T-cell (primary cell): ENCODE measurements at regions not wholly inside any gene's neighbourhood (a gene's known extent, or its start where the extent isn't known, plus 50 kb on each side); places are given as distances from the start of the nearest gene placed in this dataset.
A peak's percentile ranks its signal among the peaks of the same experiment; 100 is the strongest.

Source experiments
- ATAC-seq, 4 experiments: fragments of 200-7000 bp in 3 of 4; fragments of 150-1000 bp in 1 of 4; cut with Tn5 transposase; replicated peaks in 1 of 4; 1 replicate in 3 of 4; 2 replicates in 1 of 4; pipeline ENCODE4 v1.10.0; 2021; ENCODE audit warnings: moderate library complexity in 3 of 4, mild to moderate bottlenecking in 2 of 4, moderate number of reproducible peaks in 1 of 4
- CTCF ChIA-PET, 2 donors: fragments of 300-600 bp; sonication (Branson Sonifier 250); formaldehyde crosslinking; loops; one replicate each; lab custom pipeline; 2022; ENCODE audit warnings: antibody characterized with exemption in 2 of 2; lab: Charles Lee
- POLR2A ChIA-PET, 2 donors: fragments of 300-600 bp; sonication (Branson Sonifier 250); formaldehyde crosslinking; loops; one replicate each; lab custom pipeline; 2022; ENCODE audit warnings: antibody characterized with exemption in 2 of 2; lab: Charles Lee
- DNase-seq, 35 experiments: peaks; one replicate each; pipeline versions ENCODE4 v3.0.0 to v3.0.0-alpha.2; 2013 to 2023
- H3K27ac ChIP-seq: one replicate; pipeline ENCODE4 v1.5.1; 2013; ENCODE audit warnings: low read length
- H3K27me3 ChIP-seq, 2 experiments: replicated peaks in 1 of 2; 1 replicate in 1 of 2; 2 replicates in 1 of 2; pipeline versions ENCODE4 v1.6.1 to v1.7.0; 2013; ENCODE audit warnings: low read length in 1 of 2, mixed read lengths in 1 of 2; ENCODE audit not compliant: control insufficient read depth in 2 of 2, insufficient read depth in 2 of 2; ENCODE audit errors: extremely low read depth in 1 of 2
- H3K36me3 ChIP-seq, 2 donors: 1 replicate in 1 of 2; 2 replicates in 1 of 2; pipeline versions ENCODE4 v1.6.1 to v1.7.0; 2013; ENCODE audit warnings: low read length in 1 of 2; ENCODE audit not compliant: control insufficient read depth in 2 of 2, insufficient read depth in 1 of 2; ENCODE audit errors: extremely low read depth in 1 of 2
- H3K4me1 ChIP-seq, 2 experiments: 1 replicate in 1 of 2; 2 replicates in 1 of 2; pipeline versions ENCODE4 v1.6.1 to v1.7.0; 2013; ENCODE audit warnings: low read length in 2 of 2, mixed read lengths in 1 of 2; ENCODE audit not compliant: insufficient read depth in 2 of 2, control insufficient read depth in 1 of 2; ENCODE audit errors: extremely low read depth in 1 of 2
- H3K4me3 ChIP-seq, 2 donors: 1 replicate in 1 of 2; 2 replicates in 1 of 2; pipeline versions ENCODE4 v1.5.1 to v1.7.0; 2013; ENCODE audit warnings: mild to moderate bottlenecking in 2 of 2, low read length in 1 of 2, moderate library complexity in 1 of 2; ENCODE audit not compliant: control insufficient read depth in 1 of 2; ENCODE audit errors: extremely low read depth in 1 of 2
- H3K9me3 ChIP-seq: 2 replicates; pipeline ENCODE4 v1.7.0; 2013
- H3K27ac Mint-ChIP-seq, 2 donors: one replicate each; pipeline ENCODE4 v1.8.0; 2020 to 2021; ENCODE audit warnings: mild to moderate bottlenecking in 2 of 2, mixed read lengths in 2 of 2
- H3K27me3 Mint-ChIP-seq, 2 donors: one replicate each; pipeline ENCODE4 v1.8.0; 2021 to 2022; ENCODE audit warnings: mixed read lengths in 2 of 2
- H3K36me3 Mint-ChIP-seq: one replicate; pipeline ENCODE4 v1.8.0; 2021; ENCODE audit warnings: mixed read lengths
- H3K4me1 Mint-ChIP-seq, 3 donors: one replicate each; pipeline ENCODE4 v1.8.0; 2020 to 2022; ENCODE audit warnings: mixed read lengths in 3 of 3, mild to moderate bottlenecking in 1 of 3
- H3K4me3 Mint-ChIP-seq, 3 donors: one replicate each; pipeline ENCODE4 v1.8.0; 2020 to 2022; ENCODE audit warnings: mild to moderate bottlenecking in 3 of 3, mixed read lengths in 3 of 3, moderate library complexity in 3 of 3
- H3K9me3 Mint-ChIP-seq, 3 donors: one replicate each; pipeline ENCODE4 v1.8.0; 2020 to 2022; ENCODE audit warnings: mixed read lengths in 3 of 3
- WGBS: methylation state at CpG from one replicate; pipeline ENCODE4 v1.1.5; 2013; ENCODE audit warnings: missing lambda C conversion rate; ENCODE audit not compliant: insufficient coverage; 5-methylcytosine and 5-hydroxymethylcytosine counted together

- Histone ChIP-seq H3K27ac (no peak overlapping the region), H3K4me1 (no peaks in the 10 kb centered on the region), H3K9me3 (no peaks in the 10 kb centered on the region), H3K4me3 (no peak overlapping the region), H3K36me3 (no peaks in the 10 kb centered on the region), H3K27me3 (no peaks in the 10 kb centered on the region)
- POLR2A ChIA-PET, result no interaction called here
- no peak for ATAC-seq
- WGBS, result 60% methylated on average over 15 of the region's 17 CpGs
- H3K4me1 Mint-ChIP-seq, result no peaks in the 10 kb centered on the region
- H3K36me3 Mint-ChIP-seq, result no peaks in the 10 kb centered on the region
- H3K9me3 Mint-ChIP-seq, result peaks cover 2 to 22% (median 14%) of the 10 kb centered on the region in 3 donors
- H3K27me3 Mint-ChIP-seq, result no peaks in the 10 kb centered on the region
- CTCF ChIA-PET, result no interaction called here
- H3K27ac Mint-ChIP-seq, result no peak overlapping the region
- DNase-seq, result no peak
- H3K4me3 Mint-ChIP-seq, result no peak overlapping the region
Measured at GRCh38 chr5:3417376-3417943, 178.2 kb upstream of the IRX1 start.

- H3K36me3 Mint-ChIP-seq, result no peaks in the 10 kb centered on the region
- POLR2A ChIA-PET, result no interaction called here
- Histone ChIP-seq H3K4me1 (no peaks in the 10 kb centered on the region), H3K36me3 (no peaks in the 10 kb centered on the region), H3K27me3 (no peaks in the 10 kb centered on the region), H3K9me3 (no peaks in the 10 kb centered on the region), H3K27ac (no peak overlapping the region), H3K4me3 (no peak overlapping the region)
- CTCF ChIA-PET, result no interaction called here
- no peak for ATAC-seq
- H3K27me3 Mint-ChIP-seq, result no peaks in the 10 kb centered on the region
- peaks cover 11 to 20% (median 17%) of the 10 kb centered on the region in 3 donors for H3K9me3 Mint-ChIP-seq
- WGBS, result 64% methylated on average over 5 of the region's 7 CpGs
- H3K4me1 Mint-ChIP-seq, result peaks cover 0 to 3% (median 0%) of the 10 kb centered on the region in 3 donors
- no peak for DNase-seq
- H3K4me3 Mint-ChIP-seq, result no peak overlapping the region
- H3K27ac Mint-ChIP-seq, result no peak overlapping the region
Measured at GRCh38 chr5:3414371-3414770, 181.3 kb upstream of the IRX1 start.

GRCh38 chr5:3412146-3412545 is 183.5 kb upstream of the IRX1 start:
- ChIA-PET POLR2A (no interaction called here), CTCF (no interaction called here)
- peaks cover 0 to 3% (median 0%) of the 10 kb centered on the region in 3 donors for H3K4me1 Mint-ChIP-seq
- H3K9me3 Mint-ChIP-seq, result peaks cover 11 to 18% (median 18%) of the 10 kb centered on the region in 3 donors
- H3K36me3 Mint-ChIP-seq, result no peaks in the 10 kb centered on the region
- no peaks in the 10 kb centered on the region for H3K4me1 ChIP-seq
- H3K36me3 ChIP-seq, result no peaks in the 10 kb centered on the region
- H3K27me3 ChIP-seq, result no peaks in the 10 kb centered on the region
- DNase-seq, result no peak
- no peak for ATAC-seq
- H3K4me3 Mint-ChIP-seq, result peak overlapping the region in 1 of 3 donors; percentile 2
- no peak overlapping the region for H3K4me3 ChIP-seq
- H3K27me3 Mint-ChIP-seq, result no peaks in the 10 kb centered on the region
- H3K27ac Mint-ChIP-seq, result no peak overlapping the region
- 67% methylated on average over 1 of the region's 1 CpG for WGBS
- H3K9me3 ChIP-seq, result no peaks in the 10 kb centered on the region
- H3K27ac ChIP-seq, result no peak overlapping the region

- H3K9me3 ChIP-seq, result no peaks in the 10 kb centered on the region
- WGBS, result no CpG with 5 or more reads among the region's 2 CpGs
- DNase-seq (no peak), ATAC-seq (no peak)
- H3K9me3 Mint-ChIP-seq, result peaks cover 17 to 24% (median 18%) of the 10 kb centered on the region in 3 donors
- H3K4me3 ChIP-seq, result no peak overlapping the region
- H3K36me3 ChIP-seq, result no peaks in the 10 kb centered on the region
- H3K4me1 Mint-ChIP-seq, result peaks cover 0 to 3% (median 0%) of the 10 kb centered on the region in 3 donors
- no peaks in the 10 kb centered on the region for H3K27me3 ChIP-seq
- no peaks in the 10 kb centered on the region for H3K27me3 Mint-ChIP-seq
- CTCF ChIA-PET, result no interaction called here
- no peak overlapping the region for H3K27ac Mint-ChIP-seq
- no peaks in the 10 kb centered on the region for H3K36me3 Mint-ChIP-seq
- POLR2A ChIA-PET, result no interaction called here
- no peak overlapping the region for H3K4me3 Mint-ChIP-seq
- no peaks in the 10 kb centered on the region for H3K4me1 ChIP-seq
- H3K27ac ChIP-seq, result no peak overlapping the region
Measured at GRCh38 chr5:3411363-3411762, 184.3 kb upstream of the IRX1 start.

DNA sequence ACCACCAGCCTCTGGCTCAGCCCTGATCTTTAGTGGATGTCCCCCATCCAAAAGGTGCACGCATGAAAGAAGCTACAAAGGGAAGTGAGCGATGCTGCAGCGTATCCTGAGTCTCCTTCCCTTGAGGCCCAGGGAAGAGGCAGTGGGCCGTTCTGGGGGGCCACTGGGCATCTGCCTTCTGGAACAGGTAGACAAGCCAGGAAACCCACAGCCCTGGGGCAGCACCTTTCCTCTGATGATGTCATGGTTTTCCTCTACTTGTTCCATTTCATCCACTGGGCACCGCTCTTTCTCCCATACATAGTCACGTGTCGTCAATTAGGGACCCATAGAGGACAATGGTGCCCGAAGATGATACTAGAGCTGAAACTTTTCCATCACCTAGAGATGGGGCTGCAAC is 194.0 kb upstream of the IRX1 start:
- Histone ChIP-seq H3K4me3 (no peak overlapping the region), H3K9me3 (no peaks in the 10 kb centered on the region), H3K36me3 (no peaks in the 10 kb centered on the region), H3K27ac (no peak overlapping the region), H3K27me3 (no peaks in the 10 kb centered on the region), H3K4me1 (no peaks in the 10 kb centered on the region)
- Mint-ChIP-seq H3K4me1 (no peaks in the 10 kb centered on the region), H3K4me3 (no peak overlapping the region), H3K36me3 (no peaks in the 10 kb centered on the region), H3K27ac (no peak overlapping the region), H3K9me3 (peaks cover 8 to 19% (median 17%) of the 10 kb centered on the region in 3 donors), H3K27me3 (no peaks in the 10 kb centered on the region)
- CTCF ChIA-PET, result no interaction called here
- ATAC-seq, result no peak
- no peak for DNase-seq
- 70% methylated on average over 5 of the region's 8 CpGs for WGBS
- POLR2A ChIA-PET, result no interaction called here

DNA sequence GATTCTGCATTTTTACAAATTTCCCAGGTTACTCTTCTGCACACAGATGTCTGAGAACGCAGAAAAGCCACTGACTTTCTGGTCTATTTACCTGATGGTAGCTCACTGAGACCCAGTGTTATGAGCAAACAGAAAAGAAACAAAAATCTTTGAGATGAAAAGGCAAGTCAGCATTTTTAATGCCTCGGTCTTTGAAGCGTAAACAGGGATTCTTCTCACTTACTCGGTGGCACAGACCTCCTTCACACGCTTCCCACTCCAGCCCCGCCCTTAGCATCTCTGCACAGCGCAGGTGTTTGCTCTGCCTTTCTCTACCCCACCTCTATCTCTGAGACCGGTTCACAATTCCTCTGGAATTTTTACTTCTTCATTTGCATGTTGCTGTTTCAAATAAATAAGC is 195.0 kb upstream of the IRX1 start:
- Mint-ChIP-seq H3K4me1 (no peaks in the 10 kb centered on the region), H3K27me3 (no peaks in the 10 kb centered on the region), H3K27ac (no peak overlapping the region), H3K4me3 (no peak overlapping the region), H3K36me3 (no peaks in the 10 kb centered on the region), H3K9me3 (peaks cover 5 to 16% (median 12%) of the 10 kb centered on the region in 3 donors)
- no peaks in the 10 kb centered on the region for H3K4me1 ChIP-seq
- ChIA-PET POLR2A (no interaction called here), CTCF (no interaction called here)
- 88% methylated on average over 8 of the region's 8 CpGs for WGBS
- no peak overlapping the region for H3K4me3 ChIP-seq
- H3K9me3 ChIP-seq, result no peaks in the 10 kb centered on the region
- H3K36me3 ChIP-seq, result no peaks in the 10 kb centered on the region
- no peak for DNase-seq
- no peaks in the 10 kb centered on the region for H3K27me3 ChIP-seq
- ATAC-seq, result no peak
- no peak overlapping the region for H3K27ac ChIP-seq
